GM19035 (cell line): ENCODE measurements at regions not wholly inside any gene's neighbourhood (a gene's known extent, or its start where the extent isn't known, plus 50 kb on each side); places are given as distances from the start of the nearest gene placed in this dataset.

Experiments used
- ATAC-seq: cut with Tn5 transposase; IDR thresholded peaks from one replicate; pipeline ENCODE4 v1.9.1; 2021; ENCODE audit not compliant: unreplicated experiment

GRCh38 chr2:138428710-138429440 lies 72.7 kb upstream of the SPOPL start:
- no peak for ATAC-seq

- ATAC-seq = no peak
Measured at GRCh38 chr2:138430181-138430580, 71.4 kb upstream of the SPOPL start.

GRCh38 chr2:138432971-138433370 lies 68.6 kb upstream of the SPOPL start:
- ATAC-seq = no peak

GRCh38 chr2:138433995-138434951 lies 67.3 kb upstream of the SPOPL start:
- ATAC-seq = no peak

- ATAC-seq = no peak
Measured at GRCh38 chr2:138435701-138436100, 65.9 kb upstream of the SPOPL start.

- no peak for ATAC-seq
Measured at GRCh38 chr2:138439733-138440132, 61.8 kb upstream of the SPOPL start.

- ATAC-seq = no peak
Measured at GRCh38 chr2:138440759-138441158, 60.8 kb upstream of the SPOPL start.

GRCh38 chr2:138441916-138442315 lies 59.7 kb upstream of the SPOPL start:
- no peak for ATAC-seq

GRCh38 chr2:138444411-138444810 lies 57.2 kb upstream of the SPOPL start:
- ATAC-seq = no peak

GRCh38 chr2:138445227-138445626 lies 56.3 kb upstream of the SPOPL start:
- no peak for ATAC-seq

GRCh38 chr2:138446043-138446442 lies 55.5 kb upstream of the SPOPL start:
- no peak for ATAC-seq

GRCh38 chr2:138447889-138448570 lies 53.5 kb upstream of the SPOPL start:
- no peak for ATAC-seq
